HEK293T (cell line): ENCODE measurements at regions not wholly inside any gene's neighbourhood (a gene's known extent, or its start where the extent isn't known, plus 50 kb on each side); places are given as distances from the start of the nearest gene placed in this dataset.

Experiments used
- ARNT ChIP-seq: fragments of 450-650 bp; IDR thresholded peaks from 2 replicates; pipeline ENCODE4 v1.6.1; 2017; ENCODE audit warnings: mild to moderate bottlenecking
- BHLHE40 ChIP-seq: fragments of 450-650 bp; IDR thresholded peaks from 2 replicates; pipeline ENCODE4 v1.6.1; 2016; ENCODE audit warnings: mild to moderate bottlenecking, moderate library complexity, borderline replicate concordance
- CTBP1 ChIP-seq: fragments of 450-650 bp; IDR thresholded peaks from 2 replicates; pipeline ENCODE4 v1.6.1; 2016; ENCODE audit warnings: borderline replicate concordance
- ELF4 ChIP-seq: fragments of 450-650 bp; IDR thresholded peaks from 2 replicates; pipeline ENCODE4 v1.6.1; 2017; ENCODE audit warnings: antibody characterized with exemption
- FOXK2 ChIP-seq: fragments of 450-650 bp; IDR thresholded peaks from 2 replicates; pipeline ENCODE4 v1.6.1; 2016; ENCODE audit warnings: mild to moderate bottlenecking
- FOXM1 ChIP-seq: fragments of 450-650 bp; IDR thresholded peaks from 2 replicates; pipeline ENCODE4 v1.6.1; 2017; ENCODE audit warnings: mild to moderate bottlenecking, borderline replicate concordance
- HDGF ChIP-seq: fragments of 450-650 bp; IDR thresholded peaks from 2 replicates; pipeline ENCODE4 v1.6.1; 2017; ENCODE audit warnings: antibody characterized with exemption, borderline replicate concordance
- LEF1 ChIP-seq: fragments of 450-650 bp; IDR thresholded peaks from 2 replicates; pipeline ENCODE4 v1.6.1; 2017; ENCODE audit warnings: mild to moderate bottlenecking, borderline replicate concordance
- NFRKB ChIP-seq: fragments of 450-650 bp; IDR thresholded peaks from 2 replicates; pipeline ENCODE4 v1.6.1; 2016; ENCODE audit warnings: mild to moderate bottlenecking, moderate library complexity
- SP1 ChIP-seq: fragments of 450-650 bp; IDR thresholded peaks from 2 replicates; pipeline ENCODE4 v1.6.1; 2017
- SUZ12 ChIP-seq: fragments of 450-650 bp; IDR thresholded peaks from 2 replicates; pipeline ENCODE4 v1.6.1; 2016; ENCODE audit warnings: mild to moderate bottlenecking
- TARDBP ChIP-seq: fragments of 450-650 bp; IDR thresholded peaks from 2 replicates; pipeline ENCODE4 v1.6.1; 2016
- ZNF384 ChIP-seq: fragments of 450-650 bp; IDR thresholded peaks from 2 replicates; pipeline ENCODE4 v1.6.1; 2016
- TF ChIP-seq, protein P1 (sequence below): fragments of 450-650 bp; IDR thresholded peaks from 2 replicates; pipeline ENCODE4 v1.6.1; 2016

DNA sequence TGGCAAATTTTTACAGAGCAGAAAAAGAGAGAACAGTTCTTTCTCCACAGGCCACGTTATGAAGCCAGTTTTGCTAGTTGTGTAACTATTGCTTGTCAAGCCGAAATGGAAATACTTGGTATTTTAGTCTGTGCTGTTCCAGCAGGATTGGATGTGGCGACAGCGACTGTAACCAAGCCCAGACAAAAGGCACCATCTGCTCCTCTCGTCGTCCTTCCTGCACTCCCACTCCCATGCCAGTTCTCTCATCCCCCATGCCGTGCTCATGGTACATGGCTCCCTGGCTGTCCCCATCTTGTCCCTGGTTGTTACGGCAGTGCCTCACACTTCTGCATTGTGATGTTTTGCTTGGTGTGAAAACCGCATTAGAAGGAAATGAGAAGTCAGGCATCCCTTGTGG is 185.7 kb upstream of the FZD8 start:
- TF ChIP-seq SUZ12 (no peak), NFRKB (no peak), BHLHE40 (no peak), CTBP1 (no peak), ZNF384 (no peak), ARNT (no peak), SP1 (no peak), HDGF (no peak), ELF4 (no peak), TARDBP (no peak), LEF1 (no peak), FOXK2 (no peak), FOXM1 (no peak)
- TF ChIP-seq, protein P1, sequence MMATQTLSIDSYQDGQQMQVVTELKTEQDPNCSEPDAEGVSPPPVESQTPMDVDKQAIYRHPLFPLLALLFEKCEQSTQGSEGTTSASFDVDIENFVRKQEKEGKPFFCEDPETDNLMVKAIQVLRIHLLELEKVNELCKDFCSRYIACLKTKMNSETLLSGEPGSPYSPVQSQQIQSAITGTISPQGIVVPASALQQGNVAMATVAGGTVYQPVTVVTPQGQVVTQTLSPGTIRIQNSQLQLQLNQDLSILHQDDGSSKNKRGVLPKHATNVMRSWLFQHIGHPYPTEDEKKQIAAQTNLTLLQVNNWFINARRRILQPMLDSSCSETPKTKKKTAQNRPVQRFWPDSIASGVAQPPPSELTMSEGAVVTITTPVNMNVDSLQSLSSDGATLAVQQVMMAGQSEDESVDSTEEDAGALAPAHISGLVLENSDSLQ = no peak
